MCF 10A (cell line): ENCODE measurements at regions not wholly inside any gene's neighbourhood (a gene's known extent, or its start where the extent isn't known, plus 50 kb on each side); places are given as distances from the start of the nearest gene placed in this dataset.
"Not testable (repeated sequence)": the region's sequence is repeated elsewhere in the genome, so short reads cannot be mapped to it uniquely, and the experiment has no call there.

ENCODE experiments used
- BruUV-seq: library from RNA; stranded (reverse); fragments of 400-500 nt; replicated peaks from 2 replicates; lab custom pipeline; 2021; lab: Mats Ljungman, UMichigan
- CTCF ChIA-PET: fragments of 300-600 bp; sonication (Branson Sonifier 250); formaldehyde crosslinking; extraction: SDS; loops from one replicate; lab custom pipeline; 2021; ENCODE audit warnings: antibody characterized with exemption, inconsistent platforms; lab: Yijun Ruan, JAX
- POLR2A ChIA-PET: fragments of 300-600, 350-650 bp; sonication (Branson Sonifier 250); formaldehyde crosslinking; extraction: SDS; loops from one replicate; lab custom pipeline; 2020; ENCODE audit warnings: antibody characterized with exemption, inconsistent platforms; lab: Yijun Ruan, JAX
- DNase-seq: peaks from one replicate; pipeline ENCODE4 v3.0.0-alpha.2; 2018; ENCODE audit not compliant: unreplicated experiment
- H3K27ac Mint-ChIP-seq: one replicate; pipeline ENCODE4 v1.8.0; 2022; ENCODE audit warnings: mild to moderate bottlenecking, low read depth, mixed read lengths; ENCODE audit not compliant: unreplicated experiment
- H3K27me3 Mint-ChIP-seq: one replicate; pipeline ENCODE4 v1.8.0; 2022; ENCODE audit warnings: mixed read lengths; ENCODE audit not compliant: insufficient read depth, unreplicated experiment
- H3K36me3 Mint-ChIP-seq: one replicate; pipeline ENCODE4 v1.8.0; 2022; ENCODE audit warnings: mild to moderate bottlenecking, moderate library complexity, mixed read lengths; ENCODE audit not compliant: insufficient read depth, unreplicated experiment
- H3K4me1 Mint-ChIP-seq: one replicate; pipeline ENCODE4 v1.8.0; 2022; ENCODE audit warnings: mixed read lengths; ENCODE audit not compliant: insufficient read depth, unreplicated experiment
- H3K4me3 Mint-ChIP-seq: one replicate; pipeline ENCODE4 v1.8.0; 2022; ENCODE audit warnings: mild to moderate bottlenecking, moderate library complexity, mixed read lengths; ENCODE audit not compliant: unreplicated experiment
- H3K9me3 Mint-ChIP-seq: one replicate; pipeline ENCODE4 v1.8.0; 2022; ENCODE audit warnings: mixed read lengths; ENCODE audit not compliant: unreplicated experiment
- intact Hi-C: fragments of 100-400 bp; cut with micrococcal nuclease; formaldehyde crosslinking; loops from 2 replicates; pipeline ENCODE4 v1.14.1; 2022
- TF ChIP-seq, protein P1 (sequence below): fragments of 200-600 bp; IDR thresholded peaks from one replicate; pipeline ENCODE4 v1.8.0; 2022; ENCODE audit warnings: antibody characterized with exemption, mild to moderate bottlenecking; ENCODE audit not compliant: unreplicated experiment

DNA sequence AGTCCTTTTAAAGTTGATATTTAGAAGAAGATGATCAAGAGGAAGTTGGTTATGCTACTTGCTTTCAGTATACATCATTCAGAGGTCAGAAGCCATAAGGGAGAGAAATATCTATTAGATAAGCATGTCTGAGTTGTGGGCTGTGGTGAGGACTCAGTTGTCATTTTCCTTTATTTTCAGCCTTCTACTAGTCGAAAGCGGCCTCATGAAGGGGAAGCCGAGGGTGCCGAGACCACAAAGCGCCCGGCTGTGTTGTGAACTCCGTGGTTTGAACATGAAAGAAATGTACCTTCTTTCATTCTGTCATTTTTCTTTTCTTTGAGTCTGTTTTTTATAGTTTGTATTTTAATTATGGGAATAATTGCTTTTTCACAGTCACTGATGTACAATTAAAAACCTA, 624.8 kb downstream of the ZNF37A start:
- POLR2A ChIA-PET, BruUV-seq, CTCF ChIA-PET, H3K27me3 Mint-ChIP-seq, DNase-seq, H3K9me3 Mint-ChIP-seq, H3K27ac Mint-ChIP-seq, H3K4me1 Mint-ChIP-seq, H3K36me3 Mint-ChIP-seq, intact Hi-C loops, H3K4me3 Mint-ChIP-seq: not testable (repeated sequence)

DNA sequence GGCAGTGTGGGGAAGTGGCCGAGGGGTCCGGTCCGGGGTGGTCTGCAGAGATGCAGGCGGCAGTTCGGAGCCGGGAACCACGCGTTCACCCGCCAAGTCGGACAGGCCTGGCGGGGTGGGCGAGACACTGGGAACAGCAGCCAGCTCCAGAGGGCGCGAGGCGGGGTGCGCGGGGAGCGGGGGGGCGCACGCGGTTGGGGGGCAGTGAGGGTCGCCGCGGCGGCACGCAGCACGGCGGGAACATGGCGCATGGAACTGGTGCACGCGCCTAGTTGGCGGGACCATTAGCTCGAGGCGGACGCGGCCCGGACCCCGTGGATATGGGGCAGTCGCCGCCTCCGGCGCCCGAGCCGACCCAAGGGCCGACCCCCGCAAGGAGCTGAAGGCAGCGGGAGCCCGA, 635.9 kb downstream of the ZNF37A start:
- POLR2A ChIA-PET: no interaction called here
- no peak overlapping the region for H3K4me3 Mint-ChIP-seq
- H3K27ac Mint-ChIP-seq: no peak overlapping the region
- intact Hi-C loops: no loop called here
- no peaks in the 10 kb centered on the region for H3K36me3 Mint-ChIP-seq
- TF ChIP-seq, protein P1, sequence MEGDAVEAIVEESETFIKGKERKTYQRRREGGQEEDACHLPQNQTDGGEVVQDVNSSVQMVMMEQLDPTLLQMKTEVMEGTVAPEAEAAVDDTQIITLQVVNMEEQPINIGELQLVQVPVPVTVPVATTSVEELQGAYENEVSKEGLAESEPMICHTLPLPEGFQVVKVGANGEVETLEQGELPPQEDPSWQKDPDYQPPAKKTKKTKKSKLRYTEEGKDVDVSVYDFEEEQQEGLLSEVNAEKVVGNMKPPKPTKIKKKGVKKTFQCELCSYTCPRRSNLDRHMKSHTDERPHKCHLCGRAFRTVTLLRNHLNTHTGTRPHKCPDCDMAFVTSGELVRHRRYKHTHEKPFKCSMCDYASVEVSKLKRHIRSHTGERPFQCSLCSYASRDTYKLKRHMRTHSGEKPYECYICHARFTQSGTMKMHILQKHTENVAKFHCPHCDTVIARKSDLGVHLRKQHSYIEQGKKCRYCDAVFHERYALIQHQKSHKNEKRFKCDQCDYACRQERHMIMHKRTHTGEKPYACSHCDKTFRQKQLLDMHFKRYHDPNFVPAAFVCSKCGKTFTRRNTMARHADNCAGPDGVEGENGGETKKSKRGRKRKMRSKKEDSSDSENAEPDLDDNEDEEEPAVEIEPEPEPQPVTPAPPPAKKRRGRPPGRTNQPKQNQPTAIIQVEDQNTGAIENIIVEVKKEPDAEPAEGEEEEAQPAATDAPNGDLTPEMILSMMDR: no peak
- no peaks in the 10 kb centered on the region for H3K9me3 Mint-ChIP-seq
- H3K27me3 Mint-ChIP-seq: no peaks in the 10 kb centered on the region
- no TSS peak for BruUV-seq
- no peaks in the 10 kb centered on the region for H3K4me1 Mint-ChIP-seq
- CTCF ChIA-PET: interaction anchor here (0.6 kb wide), 1 partner anchor 957 kb away, joined by 3 read pairs; no protein-coding TSS in a partner anchor
- DNase-seq: no peak

DNA sequence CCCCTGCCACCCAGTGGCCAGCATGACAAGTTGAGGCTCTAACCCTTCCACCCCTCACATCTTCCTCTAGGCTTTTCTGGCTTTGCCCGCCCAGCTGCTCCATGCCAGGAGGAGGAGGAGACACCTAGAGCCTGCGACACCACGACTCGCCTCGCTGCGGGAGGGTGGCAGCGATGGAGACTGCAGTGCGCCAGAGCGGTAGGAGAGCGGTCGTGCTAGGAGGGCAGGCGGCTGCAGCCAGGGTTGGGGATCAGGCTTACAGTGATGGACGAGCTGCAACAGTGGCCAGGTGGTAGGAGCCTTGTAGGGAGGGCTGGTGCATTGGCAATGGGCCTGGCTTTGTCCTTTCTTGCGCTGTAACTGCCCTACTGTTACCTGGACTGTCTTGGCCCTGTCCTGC, 642.5 kb downstream of the ZNF37A start:
- H3K27me3 Mint-ChIP-seq, H3K4me3 Mint-ChIP-seq, POLR2A ChIA-PET, H3K9me3 Mint-ChIP-seq, BruUV-seq, H3K27ac Mint-ChIP-seq, intact Hi-C loops, H3K4me1 Mint-ChIP-seq, CTCF ChIA-PET, DNase-seq, H3K36me3 Mint-ChIP-seq: not testable (repeated sequence)

DNA sequence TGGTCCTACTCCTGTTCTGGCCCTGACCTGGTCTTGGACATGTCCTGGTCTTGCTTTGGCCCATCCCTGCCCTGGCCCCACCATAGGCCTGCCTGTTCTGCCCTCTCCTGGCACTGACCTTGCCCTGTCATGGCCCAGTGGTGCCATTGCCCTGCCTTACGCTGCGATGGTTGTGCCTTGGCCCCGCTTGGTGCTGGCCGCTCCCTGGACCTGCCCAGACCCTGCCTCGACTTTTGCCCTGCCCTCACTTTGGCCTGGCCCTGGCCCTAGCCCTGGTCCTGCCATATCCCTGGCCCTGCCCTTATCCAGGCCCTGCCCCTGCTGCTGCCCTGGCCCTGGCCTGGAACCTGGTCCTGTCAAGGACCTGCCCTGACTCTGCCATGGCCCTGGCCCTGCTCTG, 643.1 kb downstream of the ZNF37A start:
- not testable (repeated sequence) for BruUV-seq, H3K27ac Mint-ChIP-seq

DNA sequence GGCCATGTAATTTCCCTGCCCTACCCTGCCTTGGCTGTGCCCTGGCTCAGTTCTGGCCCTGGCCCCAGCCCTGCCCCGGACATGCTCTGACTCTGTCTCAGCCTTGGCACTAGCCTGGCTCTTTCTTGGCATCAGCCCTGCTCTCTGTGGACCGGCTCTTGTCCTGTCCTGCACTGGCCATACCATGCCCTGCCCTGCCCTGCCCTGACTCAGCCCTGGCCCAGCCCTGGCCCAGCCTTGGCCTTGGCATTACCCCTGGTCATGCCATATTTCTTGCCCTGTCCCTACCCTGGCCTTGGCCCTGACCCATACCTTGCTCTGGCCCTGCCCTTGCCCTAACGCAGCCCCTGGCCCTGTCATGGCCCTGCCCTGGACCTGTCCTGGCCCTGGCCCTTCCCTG, 643.9 kb downstream of the ZNF37A start:
- POLR2A ChIA-PET, H3K4me3 Mint-ChIP-seq, H3K9me3 Mint-ChIP-seq: not testable (repeated sequence)

More for the DNA sequence above, 643.1 kb downstream of the ZNF37A start:
- H3K9me3 Mint-ChIP-seq, CTCF ChIA-PET, H3K4me1 Mint-ChIP-seq, H3K4me3 Mint-ChIP-seq, H3K36me3 Mint-ChIP-seq, DNase-seq, intact Hi-C loops, H3K27me3 Mint-ChIP-seq, POLR2A ChIA-PET: not testable (repeated sequence)

DNA sequence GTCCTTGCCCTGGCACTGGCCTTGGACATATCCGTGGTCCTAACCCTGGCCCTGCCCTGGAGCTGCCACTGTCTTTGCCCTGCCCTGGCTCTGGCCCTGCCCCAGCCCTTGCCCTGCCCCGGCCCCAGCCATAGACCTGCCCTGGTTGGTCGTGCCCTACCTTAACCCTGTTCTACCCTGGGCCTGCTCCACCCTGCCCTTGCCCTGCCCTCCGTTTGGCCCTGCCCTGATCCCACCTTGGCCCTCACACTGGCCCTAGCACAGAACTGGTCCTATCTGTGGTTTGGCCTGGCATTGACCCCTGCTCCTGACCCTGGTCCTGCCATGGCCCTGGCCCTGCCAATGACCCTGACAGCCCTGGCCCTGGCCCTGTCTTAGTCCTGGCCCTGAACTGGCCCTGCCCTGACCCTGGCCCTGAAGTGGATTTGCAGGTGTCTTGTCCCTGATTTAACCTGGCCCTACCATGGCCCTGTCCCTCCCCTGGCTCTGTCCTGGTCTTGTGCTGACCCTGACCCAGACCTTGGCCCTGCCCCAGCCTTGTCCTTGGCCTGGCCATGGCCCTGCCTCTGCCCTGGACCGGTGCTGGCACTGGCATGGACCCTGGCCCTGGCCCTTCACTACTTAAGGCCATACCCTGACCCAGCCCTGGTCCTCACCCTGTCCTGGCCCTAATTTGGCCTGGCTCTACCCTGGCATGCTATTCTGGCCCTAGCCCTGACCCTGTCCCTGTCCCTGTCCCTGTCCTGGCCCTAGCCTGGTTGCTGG, 645.1 kb downstream of the ZNF37A start:
- BruUV-seq: not testable (repeated sequence)

More for the DNA sequence above, 643.9 kb downstream of the ZNF37A start:
- BruUV-seq, H3K36me3 Mint-ChIP-seq, CTCF ChIA-PET, intact Hi-C loops, H3K27ac Mint-ChIP-seq, DNase-seq, H3K27me3 Mint-ChIP-seq, H3K4me1 Mint-ChIP-seq: not testable (repeated sequence)

More for the DNA sequence above, 645.1 kb downstream of the ZNF37A start:
- H3K4me1 Mint-ChIP-seq, DNase-seq, intact Hi-C loops, H3K4me3 Mint-ChIP-seq, H3K27ac Mint-ChIP-seq, H3K36me3 Mint-ChIP-seq, CTCF ChIA-PET, H3K27me3 Mint-ChIP-seq, POLR2A ChIA-PET, H3K9me3 Mint-ChIP-seq: not testable (repeated sequence)
